NCI-H510A (cell line): ENCODE measurements at regions not wholly inside any gene's neighbourhood (a gene's known extent, or its start where the extent isn't known, plus 50 kb on each side); places are given as distances from the start of the nearest gene placed in this dataset.
"Not testable (repeated sequence)": the region's sequence is repeated elsewhere in the genome, so short reads cannot be mapped to it uniquely, and the experiment has no call there.

Experiments used
- DNase-seq: peaks from one replicate; lab custom pipeline; 2025; lab: John Stamatoyannopoulos, UW

DNA sequence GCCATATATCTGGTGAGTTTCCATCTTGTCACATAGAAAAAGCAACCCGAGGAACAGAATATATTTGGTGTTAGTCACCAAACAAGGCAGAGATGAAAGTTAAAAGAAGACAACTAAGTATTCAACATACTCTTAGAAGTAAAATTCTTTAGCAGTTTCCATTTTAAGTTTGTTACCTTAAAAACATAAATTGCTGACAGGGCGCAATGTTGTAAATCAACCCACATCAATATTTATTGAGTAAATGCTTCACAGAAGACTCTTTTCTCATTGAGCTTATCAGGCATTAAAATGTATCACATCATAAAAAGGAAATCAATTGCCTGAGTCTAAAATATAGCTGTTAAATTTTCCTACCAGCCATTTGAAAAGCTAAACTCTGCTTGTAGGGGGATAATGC is 603.0 kb downstream of the FBXO15 start:
- DNase-seq: no peak

DNA sequence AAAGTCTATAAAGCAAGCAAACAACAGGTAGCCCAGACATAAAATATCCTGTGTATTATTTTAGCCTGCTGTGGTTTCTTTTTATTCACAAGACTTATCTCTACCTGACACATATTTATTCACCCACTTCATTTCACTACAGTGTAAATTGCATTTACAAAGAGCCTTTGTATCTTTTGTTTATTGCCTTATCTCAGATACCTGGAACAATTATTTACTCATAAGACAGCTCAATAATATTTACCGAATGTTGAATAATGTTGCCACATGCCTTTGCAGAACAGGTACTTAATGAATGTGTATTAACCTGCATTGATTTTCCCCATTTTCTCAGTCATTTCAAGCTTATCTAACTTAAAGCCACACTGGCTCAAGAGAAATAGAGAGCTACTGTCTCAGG is 603.6 kb downstream of the FBXO15 start:
- no peak for DNase-seq

DNA sequence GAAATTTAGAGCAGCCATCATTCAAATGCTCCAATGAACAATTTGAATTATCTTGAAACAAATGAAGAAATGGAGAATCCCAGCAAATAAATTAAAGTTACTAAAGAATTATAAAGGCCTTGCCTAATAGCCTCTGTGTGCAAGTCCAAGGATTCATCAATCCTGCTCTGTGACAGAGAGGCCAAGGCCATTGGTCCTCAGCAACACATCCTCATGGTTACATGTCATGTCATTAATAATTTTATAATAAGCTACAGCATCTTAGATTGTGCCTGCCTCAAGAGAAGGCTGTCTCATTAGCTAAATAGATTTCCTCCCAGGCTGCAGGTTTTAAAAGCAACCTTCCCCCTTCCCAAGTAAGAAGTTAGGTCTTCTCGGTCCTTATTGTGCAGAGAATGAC is 611.6 kb downstream of the FBXO15 start:
- no peak for DNase-seq

DNA sequence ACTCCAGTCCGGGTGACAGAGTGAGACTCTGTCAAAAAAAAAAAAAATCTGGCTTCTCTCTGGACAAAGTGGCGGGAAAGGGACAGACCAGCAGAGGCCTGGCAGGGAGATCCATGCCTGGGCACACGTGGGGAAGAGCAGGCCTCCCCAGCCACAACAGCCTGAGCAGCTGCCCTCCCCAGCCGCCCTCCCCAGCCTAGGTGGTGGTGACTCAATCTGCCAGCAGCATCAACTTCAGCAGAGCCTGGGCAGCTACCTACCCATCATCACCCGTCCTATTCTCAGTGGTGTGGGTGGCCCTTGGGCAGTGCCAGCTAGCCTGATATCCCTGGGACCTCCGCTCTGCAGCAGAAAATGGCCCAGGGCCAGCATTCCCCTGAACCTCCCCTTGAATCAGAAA is 612.4 kb downstream of the FBXO15 start:
- no peak for DNase-seq

DNA sequence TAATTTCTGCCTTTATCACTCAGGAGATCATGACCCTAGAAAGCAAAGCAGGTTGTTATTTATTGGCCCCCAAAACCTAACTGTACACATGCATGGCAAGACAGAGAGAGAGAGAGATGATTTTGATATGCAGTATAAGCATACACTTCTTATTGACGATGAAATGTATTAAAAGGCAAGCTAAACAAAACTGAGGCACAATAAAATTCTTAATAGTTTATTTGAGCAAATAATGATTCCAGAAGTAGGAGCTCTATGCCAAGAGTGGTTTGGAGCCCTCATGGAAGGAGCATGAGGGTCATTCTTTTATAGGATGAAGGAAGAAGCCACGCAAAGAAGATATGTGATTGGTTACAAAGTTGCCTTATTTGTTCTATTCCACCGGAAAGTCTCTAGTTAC is 616.0 kb downstream of the FBXO15 start:
- no peak for DNase-seq

DNA sequence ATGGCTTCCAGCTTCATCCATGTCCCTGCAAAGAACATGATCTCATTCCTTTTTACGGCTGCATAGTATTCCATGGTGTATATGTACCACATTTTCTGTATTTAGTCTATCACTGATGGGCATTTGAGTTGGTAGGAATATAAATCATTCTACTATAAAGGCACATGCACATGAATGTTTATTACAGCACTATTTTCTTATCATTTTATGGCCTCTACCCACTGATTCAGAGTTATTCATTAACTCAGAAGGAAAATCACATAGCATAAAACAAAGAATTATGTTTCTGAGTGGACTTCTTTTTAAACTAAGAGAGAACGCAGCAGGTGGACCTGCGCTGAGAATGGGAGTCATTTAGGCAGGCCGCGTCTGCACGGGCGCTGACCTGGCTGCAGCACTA is 619.6 kb downstream of the FBXO15 start:
- no peak for DNase-seq

DNA sequence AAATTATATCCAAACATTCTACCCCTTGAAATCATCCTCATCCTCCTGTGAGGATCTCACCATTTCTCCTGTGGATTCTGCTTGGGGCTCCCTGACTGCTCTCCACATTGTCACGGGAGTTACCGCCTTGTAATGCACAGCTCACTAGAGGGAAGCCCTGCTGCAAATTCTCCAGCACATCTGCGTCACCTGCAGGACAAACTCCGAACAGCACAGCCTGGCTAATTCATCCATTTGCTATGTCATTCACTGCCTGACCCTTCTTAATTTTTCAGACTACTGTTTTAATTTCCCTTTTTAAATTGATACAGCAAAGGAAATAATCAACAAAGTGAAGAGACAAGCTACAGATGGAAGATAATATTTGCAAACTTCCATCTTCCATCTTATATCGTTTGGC is 627.4 kb downstream of the FBXO15 start:
- no peak for DNase-seq

DNA sequence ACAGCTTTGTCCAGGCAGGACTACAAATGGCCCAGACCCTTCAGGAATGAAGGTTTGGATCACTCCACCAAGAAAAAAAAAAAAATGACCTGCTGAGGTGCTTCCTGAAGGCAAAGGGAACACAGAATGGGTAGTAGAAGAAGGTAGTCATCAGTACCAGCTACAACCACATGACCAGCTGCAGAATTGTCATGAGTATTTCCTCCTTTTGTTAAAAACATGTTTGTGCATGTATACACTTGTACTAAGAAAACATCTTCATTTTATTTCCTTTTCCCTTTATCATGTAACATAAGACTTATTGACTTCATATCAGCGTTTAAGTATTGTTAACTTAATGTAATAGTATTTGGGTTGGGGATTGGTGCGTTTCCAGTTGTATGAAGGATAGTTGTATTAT is 631.6 kb downstream of the FBXO15 start:
- DNase-seq: not testable (repeated sequence)

DNA sequence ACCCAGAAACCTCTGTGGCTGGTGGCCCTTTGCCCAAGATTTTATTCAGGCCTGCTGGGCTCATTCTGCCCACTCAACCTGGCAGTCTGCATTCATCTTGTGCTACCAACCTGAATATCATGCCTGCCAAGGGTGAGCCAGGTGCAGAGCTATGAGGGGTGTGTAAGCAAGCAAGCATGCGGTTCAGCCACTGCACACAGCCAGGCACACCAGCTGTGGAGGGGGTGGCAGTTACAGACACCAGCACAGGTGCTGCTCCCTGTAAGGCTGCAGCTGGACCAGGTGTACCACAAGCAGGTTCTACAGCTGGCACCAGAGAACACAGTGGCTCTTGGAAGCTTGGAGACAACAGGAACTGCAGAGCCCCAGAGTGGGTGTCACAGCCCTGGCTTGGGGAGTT is 633.2 kb downstream of the FBXO15 start:
- DNase-seq: peak; percentile 61

DNA sequence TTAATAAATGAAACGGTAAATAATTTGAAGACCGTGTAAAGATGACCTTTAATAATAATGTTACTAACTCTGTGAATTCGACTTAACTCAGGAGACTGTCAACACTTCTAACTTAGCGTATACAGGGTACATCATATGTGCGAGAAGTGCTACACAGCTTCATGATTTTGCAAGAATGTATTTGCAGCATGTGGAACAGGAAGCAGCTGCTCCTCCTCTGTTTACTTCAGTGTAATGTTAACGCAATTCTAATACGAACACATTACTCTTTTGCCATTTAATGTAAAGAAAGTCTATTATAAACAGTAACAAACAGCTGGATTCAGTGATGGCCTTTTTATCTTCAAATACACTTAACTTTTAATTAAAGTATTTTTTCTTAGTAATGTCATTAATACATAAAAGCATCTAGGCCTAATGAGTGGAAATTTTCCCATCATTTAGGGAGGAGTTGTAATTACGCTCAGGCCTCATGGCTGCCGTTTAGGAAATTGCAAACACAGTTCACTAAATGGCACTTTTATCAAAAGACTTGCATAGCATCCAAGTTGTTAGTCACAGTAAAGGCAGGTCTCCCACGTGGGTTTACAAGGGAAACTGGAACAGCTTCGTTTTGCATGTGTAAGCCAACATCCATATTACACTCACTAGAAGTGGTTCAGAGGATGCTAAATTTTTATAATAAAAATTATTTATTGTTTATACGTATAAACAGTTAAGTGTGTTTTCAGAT is 635.7 kb downstream of the FBXO15 start:
- no peak for DNase-seq

DNA sequence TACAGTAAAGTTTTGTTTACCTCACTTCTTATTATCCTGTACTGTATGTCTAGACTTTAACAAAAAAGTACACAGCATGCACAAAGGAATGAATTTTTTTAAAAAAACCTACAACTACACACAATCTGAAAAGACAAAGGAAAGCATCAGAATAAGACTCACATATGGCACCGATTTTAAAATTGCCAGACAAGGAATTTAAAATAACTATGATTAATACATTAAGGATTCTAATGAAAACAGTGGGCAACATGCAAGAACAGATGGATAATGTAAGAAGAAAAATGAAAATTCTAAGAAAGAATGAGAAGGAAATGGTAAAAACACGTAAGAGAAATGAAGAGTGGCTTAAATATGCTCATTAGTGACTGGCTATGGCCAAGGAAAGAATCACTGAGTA is 638.2 kb downstream of the FBXO15 start:
- DNase-seq: no peak

DNA sequence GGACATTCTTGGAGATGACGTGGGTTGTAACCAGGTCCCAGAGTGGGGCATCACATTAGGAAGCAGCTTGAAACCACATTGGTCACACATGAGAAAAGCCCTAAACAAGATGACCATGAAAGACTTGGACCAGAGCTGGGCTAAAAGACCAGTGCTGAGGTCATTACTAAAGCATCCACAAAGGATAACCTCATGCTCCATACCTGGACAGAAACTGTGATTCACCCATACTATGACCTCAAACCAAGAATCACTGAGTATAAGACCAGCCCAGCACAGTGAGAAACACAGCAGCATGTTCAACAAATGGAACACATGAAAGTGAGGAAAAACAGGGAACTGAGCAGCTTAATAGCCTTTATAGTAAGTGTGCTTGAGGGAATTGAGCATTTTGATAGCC is 635.5 kb upstream of the NETO1 start:
- no peak for DNase-seq

DNA sequence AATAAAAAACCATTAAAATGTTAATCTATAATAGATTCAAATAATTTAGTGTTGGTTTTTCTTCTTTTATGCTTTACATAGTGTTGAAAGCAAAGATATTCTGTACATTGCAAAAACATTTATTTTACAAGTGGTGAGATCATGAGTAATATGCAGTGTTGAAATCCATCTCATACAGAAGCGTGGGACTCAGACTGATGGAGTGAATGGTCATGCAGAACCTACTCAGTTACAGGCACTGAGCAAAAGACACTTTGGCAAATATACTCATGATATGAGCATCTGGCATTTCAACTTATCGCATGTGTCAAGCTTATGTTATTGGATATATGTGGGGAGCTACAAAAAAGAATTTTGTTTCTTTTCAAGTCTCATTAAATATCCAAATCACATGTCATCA is 620.2 kb upstream of the NETO1 start:
- DNase-seq: no peak

DNA sequence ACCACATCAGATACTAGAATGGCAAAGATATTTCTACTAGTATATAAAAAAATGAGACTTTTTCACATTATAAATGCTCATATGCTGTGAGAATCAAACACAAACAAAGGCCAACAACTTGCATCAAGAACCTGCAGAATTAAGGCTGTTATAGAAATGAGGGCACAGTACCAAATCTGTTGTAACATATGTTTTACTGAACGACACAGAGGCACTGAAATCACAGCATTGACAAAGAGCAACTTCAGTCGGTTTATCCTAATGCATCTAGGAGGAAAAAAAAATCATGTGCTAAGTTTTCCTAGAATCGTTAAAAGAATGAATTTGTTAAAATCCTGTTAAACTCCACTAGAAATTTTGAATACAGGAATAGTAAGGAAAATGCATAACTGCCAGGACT is 617.4 kb upstream of the NETO1 start:
- DNase-seq: no peak

DNA sequence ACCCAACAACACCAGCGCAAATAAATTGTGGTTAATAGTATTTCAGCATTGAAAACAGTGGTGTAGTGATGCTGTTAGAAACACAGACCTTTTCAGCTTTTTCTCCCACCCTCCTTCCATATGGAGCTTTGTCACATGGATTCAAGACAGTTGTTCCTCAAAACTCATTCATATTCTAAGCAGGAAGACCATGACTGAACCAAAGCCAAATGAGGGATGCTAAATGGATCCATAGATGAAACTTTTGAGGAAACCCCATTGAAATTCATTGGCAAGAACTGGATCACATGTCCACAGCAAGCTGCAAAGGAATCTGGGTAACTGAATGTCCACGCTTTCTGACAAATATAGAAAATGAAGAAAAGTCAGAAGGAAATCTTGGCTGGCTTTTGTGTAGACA is 615.1 kb upstream of the NETO1 start:
- DNase-seq: no peak

DNA sequence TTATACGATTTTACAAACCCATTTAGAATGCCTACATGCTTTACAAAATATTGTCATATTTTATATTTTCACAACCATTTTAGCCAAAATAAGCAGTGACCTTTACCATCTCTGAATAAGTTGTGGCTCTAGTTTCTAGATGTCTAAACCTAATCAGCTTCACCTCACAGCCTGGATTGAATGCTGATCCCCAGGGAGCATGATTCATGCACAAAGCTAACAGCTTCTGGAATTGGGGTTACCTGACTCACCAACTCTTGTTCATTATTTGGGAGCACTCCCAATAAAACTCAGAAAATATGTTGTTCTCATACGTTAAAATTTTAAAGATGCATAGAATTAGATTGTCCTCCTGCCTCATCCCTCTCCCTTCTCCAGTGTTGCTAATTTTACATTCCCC is 611.7 kb upstream of the NETO1 start:
- DNase-seq: no peak

DNA sequence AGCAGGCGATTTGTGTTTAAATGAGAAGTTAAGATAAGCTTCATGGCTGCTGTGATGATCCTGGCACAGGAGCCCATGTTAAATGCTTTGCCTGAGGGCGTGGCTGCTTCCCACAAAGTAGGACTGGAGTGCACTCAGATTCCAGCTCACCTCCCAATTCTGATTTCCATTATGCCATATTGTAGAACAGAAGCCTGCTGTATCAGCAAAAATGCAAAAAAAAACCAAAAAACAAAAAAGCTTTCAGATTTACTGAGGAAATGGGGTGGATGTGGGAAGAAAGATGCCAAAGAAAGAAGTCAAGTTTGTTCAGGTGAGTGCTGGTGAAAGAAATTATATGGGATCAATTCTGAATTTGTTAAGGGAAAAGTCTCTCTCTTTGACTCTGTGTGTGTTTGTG is 610.4 kb upstream of the NETO1 start:
- no peak for DNase-seq

DNA sequence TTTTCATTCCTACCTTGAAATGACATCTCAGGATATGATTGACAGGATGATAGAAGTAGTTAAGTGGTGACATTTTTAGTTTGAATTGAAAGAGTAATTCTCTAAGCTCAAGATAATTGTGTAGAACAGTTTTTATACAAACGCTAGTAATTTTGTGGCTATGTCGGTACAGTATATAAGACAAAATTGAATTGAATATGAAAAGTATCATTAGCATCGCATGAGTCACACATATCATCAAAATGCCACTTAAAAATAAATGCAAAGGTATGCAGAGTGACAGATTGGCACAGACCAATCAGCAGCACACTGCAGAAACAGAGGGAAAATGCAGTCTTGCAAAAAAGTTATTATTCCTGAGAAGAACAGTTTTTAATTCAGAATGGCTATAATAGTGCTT is 608.2 kb upstream of the NETO1 start:
- no peak for DNase-seq

DNA sequence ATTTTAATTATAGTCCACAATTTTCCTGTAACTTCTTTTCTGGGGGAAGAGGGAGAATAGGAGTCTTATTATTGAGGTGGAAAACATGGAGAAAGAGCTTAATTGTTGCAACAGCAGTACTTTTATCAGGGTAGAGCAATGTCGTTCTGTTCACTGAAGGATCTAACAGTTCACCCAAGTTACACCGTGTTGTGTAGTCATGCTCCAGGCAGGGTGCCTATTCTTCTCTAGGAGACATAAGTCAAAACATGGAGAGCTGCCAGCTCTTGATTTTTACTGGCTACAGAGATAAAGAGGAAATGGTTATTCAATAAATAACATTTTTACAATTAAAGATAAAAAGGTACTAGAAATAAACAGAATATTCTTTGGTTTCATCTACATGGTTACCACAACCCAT is 594.3 kb upstream of the NETO1 start:
- no peak for DNase-seq

DNA sequence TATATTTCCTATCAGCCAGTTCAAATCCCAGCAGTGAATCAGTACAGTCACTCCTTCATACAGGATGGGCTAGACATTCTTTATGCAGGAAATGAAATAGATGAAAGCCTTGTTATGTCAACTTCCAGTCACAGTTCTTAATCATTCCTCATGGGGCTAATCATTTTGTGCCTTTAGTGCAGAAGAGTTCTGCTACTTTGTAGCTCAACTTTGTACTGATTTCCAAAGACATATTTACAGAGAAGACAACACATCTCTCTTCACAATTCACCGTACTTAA is 593.9 kb upstream of the NETO1 start:
- no peak for DNase-seq

DNA sequence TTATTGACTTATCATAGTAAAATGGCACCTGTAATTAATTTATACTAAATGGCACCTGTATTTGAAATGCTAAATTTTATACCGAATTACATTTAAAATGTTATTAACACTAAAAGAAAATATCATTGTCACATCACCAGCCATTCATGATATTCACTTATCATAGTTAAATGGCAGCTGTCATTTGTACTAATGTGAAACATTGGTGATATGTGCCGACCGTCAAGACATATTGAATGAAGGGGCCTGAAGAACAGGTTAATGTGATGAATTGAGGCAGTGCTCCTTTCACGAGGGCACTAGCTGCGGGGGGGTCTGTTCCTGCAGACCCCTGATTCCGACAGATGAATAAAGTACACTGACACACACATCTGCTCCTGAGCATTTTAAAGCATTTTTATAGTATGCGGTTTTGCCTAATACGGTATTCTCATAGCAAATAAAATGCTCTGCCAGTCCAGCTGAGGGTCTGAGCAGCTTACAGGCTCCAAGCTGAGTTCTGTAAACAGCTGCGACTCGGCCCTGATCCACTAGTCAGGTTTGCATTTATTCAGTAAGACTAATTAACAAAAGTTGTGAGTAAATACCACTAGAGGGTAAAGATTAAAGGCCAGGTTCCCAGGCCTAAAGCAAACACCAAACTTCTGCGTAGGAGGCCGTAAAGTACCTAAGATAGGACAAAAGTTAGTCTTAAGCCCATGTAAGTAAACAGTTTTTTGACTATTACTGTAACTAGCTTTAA is 593.4 kb upstream of the NETO1 start:
- no peak for DNase-seq

DNA sequence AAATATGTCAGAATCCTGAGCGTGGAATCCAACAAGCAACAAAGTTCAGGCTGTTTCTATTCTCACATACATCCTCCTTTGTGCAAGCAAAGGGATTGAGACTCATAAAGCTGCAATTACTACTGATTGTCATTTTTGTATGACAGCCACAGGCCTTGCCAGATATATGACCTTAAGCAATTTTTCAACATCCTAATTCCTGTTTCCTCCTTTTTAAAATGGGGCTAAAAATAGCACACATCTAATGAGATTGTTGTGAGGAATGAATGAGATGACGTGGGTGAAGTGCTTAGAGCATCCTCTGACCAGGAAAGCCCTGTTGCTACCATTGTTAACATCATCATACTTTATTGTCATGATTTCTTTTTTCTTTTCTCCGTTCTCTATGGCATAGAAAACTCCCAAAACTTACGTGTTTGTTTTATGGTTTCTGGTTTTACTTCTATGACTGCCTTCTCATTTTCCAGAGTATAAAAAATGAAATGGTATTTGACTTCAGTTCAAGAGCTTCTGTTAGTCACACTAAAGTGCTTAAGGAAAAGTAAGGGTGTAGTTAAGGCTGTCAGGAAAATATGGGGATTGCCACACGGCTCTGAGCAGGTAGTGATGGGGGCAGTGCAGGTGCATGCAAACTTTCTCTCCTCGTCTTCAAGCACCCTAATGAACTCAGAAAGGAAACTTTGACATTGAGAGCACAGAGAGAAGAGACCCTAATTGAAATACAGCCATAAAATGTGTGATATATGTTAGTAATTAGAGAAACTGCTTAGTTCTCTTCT is 590.6 kb upstream of the NETO1 start:
- no peak for DNase-seq

DNA sequence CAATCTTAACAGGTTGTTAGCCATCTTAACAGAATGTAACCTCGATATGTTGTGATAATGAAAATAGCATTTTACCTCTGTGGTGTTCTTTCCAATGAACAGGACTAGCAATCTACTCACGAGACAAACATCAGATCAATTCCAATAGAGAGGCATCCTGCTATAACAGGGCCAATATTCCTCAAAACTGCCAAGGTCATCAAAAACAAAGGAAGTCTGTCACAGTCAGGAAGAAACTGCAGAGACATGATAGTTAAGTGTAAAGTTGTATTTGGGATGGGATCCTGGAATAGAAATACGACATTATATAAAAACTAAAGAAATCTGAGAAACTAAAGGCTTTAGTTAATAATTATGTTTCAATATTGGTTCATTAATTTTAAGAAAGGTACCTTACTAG is 588.9 kb upstream of the NETO1 start:
- DNase-seq: no peak
